ENCODE measurements at regions not wholly inside any gene's neighbourhood (a gene's known extent, or its start where the extent isn't known, plus 50 kb on each side); places are given as distances from the start of the nearest gene placed in this dataset.

DNA sequence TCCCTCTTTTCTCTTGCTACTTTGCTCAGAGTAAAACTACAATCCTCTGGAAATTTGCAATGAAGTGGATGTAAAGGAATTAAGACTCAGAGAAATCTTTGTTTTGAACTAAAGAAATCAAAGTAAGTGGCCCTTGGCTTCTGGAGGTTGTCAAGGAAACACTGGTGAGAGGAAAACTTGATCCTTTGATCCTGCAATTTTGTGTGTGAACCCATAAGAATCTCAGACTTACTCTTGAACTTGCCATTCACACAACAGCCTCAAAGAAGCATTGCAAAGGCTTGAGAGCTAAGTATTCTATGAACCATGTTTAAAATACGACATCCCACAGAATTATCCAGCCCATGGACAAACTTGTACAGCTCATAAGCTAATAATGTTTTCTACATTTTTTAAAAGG lies 827.5 kb downstream of the TAF11L14 start:
- DNase-seq, result no peak
- Histone ChIP-seq H3K79me1 (ENCODE audit: low read depth in 1 of 2, low read length in 2 of 2) (no peaks in the 10 kb centered on the region), H3K9me3 (ENCODE audit: control insufficient read depth, insufficient read depth, low read length) (peaks cover 3% of the 10 kb centered on the region), H3K9ac (ENCODE audit: low read depth, low read length) (no peak overlapping the region), H3K4me3 (ENCODE audit: insufficient read depth, low read depth, low read length) (no peak overlapping the region), H4K91ac (ENCODE audit: insufficient read depth, low read depth, low read length) (no peak overlapping the region), H3K4me2 (ENCODE audit: low read depth, low read length) (no peak overlapping the region), H4K5ac (ENCODE audit: low read depth, low read length) (no peak overlapping the region), H3K18ac (ENCODE audit: low read depth, low read length) (no peak overlapping the region), H3K4ac (ENCODE audit: low read depth, low read length) (no peak overlapping the region), H2BK5ac (ENCODE audit: low read depth, low read length, poor library complexity, severe bottlenecking) (no peak overlapping the region), H2AK9ac (replicated peaks; ENCODE audit: low read depth, low read length, poor library complexity) (no peak overlapping the region), H2BK15ac (ENCODE audit: low read depth, low read length) (no peak overlapping the region), H2AFZ (replicated peaks; ENCODE audit: low read length, poor library complexity) (no peak overlapping the region), H3K4me1 (ENCODE audit: control insufficient read depth, insufficient read depth, low read length) (no peaks in the 10 kb centered on the region), H2BK120ac (ENCODE audit: low read depth, low read length) (no peak overlapping the region), H4K20me1 (ENCODE audit: insufficient read depth, low read length) (no peaks in the 10 kb centered on the region), H4K8ac (ENCODE audit: low read depth in 2 of 2, low read length in 2 of 2) (no peak overlapping the region), H3K14ac (replicated peaks; ENCODE audit: low read depth, low read length) (no peak overlapping the region), H3K27ac (ENCODE audit: insufficient read depth, low read length) (no peak overlapping the region), H2AK5ac (ENCODE audit: low read depth, low read length) (no peak overlapping the region), H2BK20ac (ENCODE audit: low read depth, low read length) (no peak overlapping the region), H3K56ac (ENCODE audit: extremely low read depth, insufficient read depth, low read length) (no peak overlapping the region), H3K36me3 (ENCODE audit: control insufficient read depth, insufficient read depth, low read length) (no peaks in the 10 kb centered on the region), H3K23ac (ENCODE audit: low read depth, low read length) (no peak overlapping the region), H3K9me1 (ENCODE audit: insufficient read depth, low read length) (no peaks in the 10 kb centered on the region), H3K27me3 (ENCODE audit: control insufficient read depth, insufficient read depth, low read length) (no peaks in the 10 kb centered on the region)
- POLR2A ChIA-PET (ENCODE audit: unreplicated experiment), result no interaction called here
- in situ Hi-C loops (cut with MboI; ENCODE audit: low sequenced_read_pairs) (no loop called here), dilution Hi-C loops (cut with HindIII; ENCODE audit: low sequenced_read_pairs, unreplicated experiment) (no loop called here), intact Hi-C loops (cut with micrococcal nuclease) (no loop called here)
- no peak for ATAC-seq (ENCODE audit: low read depth)
- no peak for TF ChIP-seq CHD1 (IDR thresholded peaks at IDR 0.05; ENCODE audit: low read depth, low read length)
- TF ChIP-seq SMC3 (IDR thresholded peaks at IDR 0.05; ENCODE audit: low read depth, low read length), result no peak
- TF ChIP-seq RAD21 (IDR thresholded peaks at IDR 0.05; ENCODE audit: low read length), result no peak
- TF ChIP-seq BHLHE40 (IDR thresholded peaks at IDR 0.05; ENCODE audit: low read depth, low read length), result no peak
- no peak for TF ChIP-seq MXI1 (IDR thresholded peaks at IDR 0.05; ENCODE audit: borderline replicate concordance, low read depth, low read length)
- TF ChIP-seq POLR2A (IDR thresholded peaks at IDR 0.05; ENCODE audit: low read depth, low read length), result no peak
- no peak for TF ChIP-seq MAZ (IDR thresholded peaks at IDR 0.05; ENCODE audit: borderline replicate concordance, low read depth, low read length)
- TF ChIP-seq, protein P1, sequence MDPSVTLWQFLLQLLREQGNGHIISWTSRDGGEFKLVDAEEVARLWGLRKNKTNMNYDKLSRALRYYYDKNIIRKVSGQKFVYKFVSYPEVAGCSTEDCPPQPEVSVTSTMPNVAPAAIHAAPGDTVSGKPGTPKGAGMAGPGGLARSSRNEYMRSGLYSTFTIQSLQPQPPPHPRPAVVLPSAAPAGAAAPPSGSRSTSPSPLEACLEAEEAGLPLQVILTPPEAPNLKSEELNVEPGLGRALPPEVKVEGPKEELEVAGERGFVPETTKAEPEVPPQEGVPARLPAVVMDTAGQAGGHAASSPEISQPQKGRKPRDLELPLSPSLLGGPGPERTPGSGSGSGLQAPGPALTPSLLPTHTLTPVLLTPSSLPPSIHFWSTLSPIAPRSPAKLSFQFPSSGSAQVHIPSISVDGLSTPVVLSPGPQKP (IDR thresholded peaks at IDR 0.05; ENCODE audit: borderline replicate concordance, low read depth, low read length), result no peak
- no peak for TF ChIP-seq MAFK (IDR thresholded peaks at IDR 0.05; ENCODE audit: low read depth, low read length)
- TF ChIP-seq, protein P2, sequence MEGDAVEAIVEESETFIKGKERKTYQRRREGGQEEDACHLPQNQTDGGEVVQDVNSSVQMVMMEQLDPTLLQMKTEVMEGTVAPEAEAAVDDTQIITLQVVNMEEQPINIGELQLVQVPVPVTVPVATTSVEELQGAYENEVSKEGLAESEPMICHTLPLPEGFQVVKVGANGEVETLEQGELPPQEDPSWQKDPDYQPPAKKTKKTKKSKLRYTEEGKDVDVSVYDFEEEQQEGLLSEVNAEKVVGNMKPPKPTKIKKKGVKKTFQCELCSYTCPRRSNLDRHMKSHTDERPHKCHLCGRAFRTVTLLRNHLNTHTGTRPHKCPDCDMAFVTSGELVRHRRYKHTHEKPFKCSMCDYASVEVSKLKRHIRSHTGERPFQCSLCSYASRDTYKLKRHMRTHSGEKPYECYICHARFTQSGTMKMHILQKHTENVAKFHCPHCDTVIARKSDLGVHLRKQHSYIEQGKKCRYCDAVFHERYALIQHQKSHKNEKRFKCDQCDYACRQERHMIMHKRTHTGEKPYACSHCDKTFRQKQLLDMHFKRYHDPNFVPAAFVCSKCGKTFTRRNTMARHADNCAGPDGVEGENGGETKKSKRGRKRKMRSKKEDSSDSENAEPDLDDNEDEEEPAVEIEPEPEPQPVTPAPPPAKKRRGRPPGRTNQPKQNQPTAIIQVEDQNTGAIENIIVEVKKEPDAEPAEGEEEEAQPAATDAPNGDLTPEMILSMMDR (conservative IDR thresholded peaks at IDR 0.05; ENCODE audit: low read depth, low read length), result no peak
- no peak for TF ChIP-seq NFE2L2 (IDR thresholded peaks at IDR 0.05; ENCODE audit: low read depth, low read length)
- no peak for TF ChIP-seq RFX5 (IDR thresholded peaks at IDR 0.05; ENCODE audit: low read depth, low read length)
- TF ChIP-seq RCOR1 (IDR thresholded peaks at IDR 0.05; ENCODE audit: insufficient replicate concordance, low read length), result no peak
- no peak for TF ChIP-seq CEBPB (IDR thresholded peaks at IDR 0.05; ENCODE audit: low read depth, low read length)
- no peak for TF ChIP-seq USF2 (IDR thresholded peaks at IDR 0.05; ENCODE audit: low read depth, low read length)
- TF ChIP-seq FOS (IDR thresholded peaks at IDR 0.05; ENCODE audit: low read depth, low read length), result no peak
- CTCF ChIA-PET, result no interaction called here
- no TSS peak for BruUV-seq (replicated peaks)
- WGBS, 2 experiments (ENCODE audit: extremely low coverage in 2 of 2, insufficient read length in 1 of 2), result no CpG with 5 or more reads among the region's 1 CpG

All from IMR-90 (cell line).